OCI-LY3 (cell line): ENCODE measurements at regions not wholly inside any gene's neighbourhood (a gene's known extent, or its start where the extent isn't known, plus 50 kb on each side); places are given as distances from the start of the nearest gene placed in this dataset.

Source experiments
- H2AFZ ChIP-seq: fragments of 200-600, 300-600 bp; shearing (Covaris generic); 2 replicates; pipeline ENCODE4 v1.6.0; 2014; ENCODE audit warnings: antibody characterized with exemption, low read depth, low read length
- H3K27ac ChIP-seq: fragments of 200-600, 300-600 bp; sonication (generic); 2 replicates; pipeline ENCODE4 v1.5.1; 2014; ENCODE audit warnings: mild to moderate bottlenecking, low read length, moderate library complexity, mixed read lengths
- H3K27me3 ChIP-seq: fragments of 200-600, 300-600 bp; sonication (generic); 2 replicates; pipeline ENCODE4 v1.6.1; 2014; ENCODE audit warnings: low read depth, low read length, mixed read lengths
- H3K36me3 ChIP-seq: fragments of 200-600, 300-600 bp; sonication (generic); replicated peaks from 2 replicates; pipeline ENCODE3; 2014; ENCODE audit warnings: low read depth, low read length, mixed read lengths
- H3K4me1 ChIP-seq: fragments of 300-600, 200-600 bp; sonication (generic); 2 replicates; pipeline ENCODE4 v1.6.1; 2014; ENCODE audit warnings: low read length, mixed read lengths
- H3K4me2 ChIP-seq: fragments of 200-600, 300-600 bp; sonication (generic); 2 replicates; pipeline ENCODE4 v1.6.1; 2014; ENCODE audit warnings: low read length, mixed read lengths
- H3K4me3 ChIP-seq: fragments of 300-600, 200-600 bp; sonication (generic); 2 replicates; pipeline ENCODE4 v1.5.1; 2014; ENCODE audit warnings: antibody characterized with exemption, mild to moderate bottlenecking, low read length, moderate library complexity
- H3K79me2 ChIP-seq: fragments of 300-600, 200-600 bp; shearing (Covaris generic); 2 replicates; pipeline ENCODE4 v1.6.1; 2014; ENCODE audit warnings: mild to moderate bottlenecking, low read length, mixed read lengths
- H3K9ac ChIP-seq: fragments of 300-600, 200-600 bp; shearing (Covaris generic); 2 replicates; pipeline ENCODE4 v1.6.0; 2014; ENCODE audit warnings: mild to moderate bottlenecking, low read length, moderate library complexity
- H3K9me3 ChIP-seq: fragments of 200-600, 300-600 bp; shearing (Covaris generic); 2 replicates; pipeline ENCODE4 v1.6.1; 2014; ENCODE audit warnings: low read length, mixed read lengths; ENCODE audit not compliant: insufficient read depth
- H4K20me1 ChIP-seq: fragments of 200-600, 300-600 bp; sonication (generic); 2 replicates; pipeline ENCODE4 v1.6.1; 2016; ENCODE audit warnings: low read length, mixed read lengths; ENCODE audit not compliant: insufficient read depth
- CTCF ChIP-seq: fragments of 200-600, 300-600 bp; sonication (generic); IDR thresholded peaks from 2 replicates; pipeline ENCODE4 v1.5.1; 2014; ENCODE audit warnings: antibody characterized with exemption, low read length, low read depth
- EZH2phosphoT487 ChIP-seq: fragments of 200-600 bp; shearing (Covaris generic); IDR thresholded peaks from 2 replicates; pipeline ENCODE4 v1.6.1; 2018; ENCODE audit warnings: antibody characterized with exemption, mixed run types, low read depth

GRCh38 chr22:49255741-49256318 lies 571.8 kb downstream of the BRD1 start:
- no peaks in the 10 kb centered on the region for H4K20me1 ChIP-seq
- no peaks in the 10 kb centered on the region for H3K4me1 ChIP-seq
- H2AFZ ChIP-seq = no peak overlapping the region
- H3K27ac ChIP-seq = no peak overlapping the region
- TF ChIP-seq EZH2phosphoT487 (no peak), CTCF (no peak)
- no peak overlapping the region for H3K9ac ChIP-seq
- H3K4me2 ChIP-seq = no peak overlapping the region
- H3K36me3 ChIP-seq = no peaks in the 10 kb centered on the region
- H3K27me3 ChIP-seq = no peaks in the 10 kb centered on the region
- H3K4me3 ChIP-seq = no peak overlapping the region
- H3K79me2 ChIP-seq = no peaks in the 10 kb centered on the region
- H3K9me3 ChIP-seq = no peaks in the 10 kb centered on the region

GRCh38 chr22:49255154-49255553 lies 572.5 kb downstream of the BRD1 start:
- H4K20me1 ChIP-seq = no peaks in the 10 kb centered on the region
- no peaks in the 10 kb centered on the region for H3K9me3 ChIP-seq
- no peak overlapping the region for H3K27ac ChIP-seq
- H3K4me1 ChIP-seq = no peaks in the 10 kb centered on the region
- no peaks in the 10 kb centered on the region for H3K79me2 ChIP-seq
- no peak overlapping the region for H3K4me3 ChIP-seq
- H2AFZ ChIP-seq = no peak overlapping the region
- H3K4me2 ChIP-seq = no peak overlapping the region
- TF ChIP-seq EZH2phosphoT487 = no peak
- TF ChIP-seq CTCF = no peak
- no peak overlapping the region for H3K9ac ChIP-seq
- H3K27me3 ChIP-seq = no peaks in the 10 kb centered on the region
- no peaks in the 10 kb centered on the region for H3K36me3 ChIP-seq

GRCh38 chr22:49253656-49254055 lies 574.0 kb downstream of the BRD1 start:
- Histone ChIP-seq H3K4me1 (no peaks in the 10 kb centered on the region), H3K9ac (no peak overlapping the region), H3K4me3 (no peak overlapping the region), H4K20me1 (no peaks in the 10 kb centered on the region), H3K4me2 (no peak overlapping the region), H3K27ac (no peak overlapping the region), H3K36me3 (no peaks in the 10 kb centered on the region), H3K27me3 (no peaks in the 10 kb centered on the region), H2AFZ (no peak overlapping the region), H3K9me3 (no peaks in the 10 kb centered on the region), H3K79me2 (no peaks in the 10 kb centered on the region)
- TF ChIP-seq EZH2phosphoT487 = no peak
- TF ChIP-seq CTCF = no peak

- no peaks in the 10 kb centered on the region for H3K36me3 ChIP-seq
- H3K79me2 ChIP-seq = no peaks in the 10 kb centered on the region
- no peaks in the 10 kb centered on the region for H4K20me1 ChIP-seq
- H2AFZ ChIP-seq = no peak overlapping the region
- TF ChIP-seq EZH2phosphoT487 (no peak), CTCF (no peak)
- no peaks in the 10 kb centered on the region for H3K27me3 ChIP-seq
- no peak overlapping the region for H3K4me2 ChIP-seq
- no peaks in the 10 kb centered on the region for H3K4me1 ChIP-seq
- no peak overlapping the region for H3K9ac ChIP-seq
- no peak overlapping the region for H3K27ac ChIP-seq
- no peak overlapping the region for H3K4me3 ChIP-seq
- no peaks in the 10 kb centered on the region for H3K9me3 ChIP-seq
These were observed 576.3 kb downstream of the BRD1 start for GRCh38 chr22:49251371-49251770.
